HCT116 (cell line): ENCODE measurements at regions not wholly inside any gene's neighbourhood (a gene's known extent, or its start where the extent isn't known, plus 50 kb on each side); places are given as distances from the start of the nearest gene placed in this dataset.

Experiments used
- ATAC-seq: fragments of 200-7000 bp; cut with Tn5 transposase; 2 replicates; pipeline ENCODE4 v1.9.1; 2020; ENCODE audit warnings: mild to moderate bottlenecking, moderate library complexity
- BruUV-seq: library from RNA; stranded (reverse); fragments of 400-500 nt; replicated peaks from 2 replicates; lab custom pipeline; 2021; lab: Mats Ljungman, UMichigan
- CTCF ChIA-PET: fragments of 300-600 bp; sonication (Branson Sonifier 250); formaldehyde crosslinking; loops from one replicate; lab custom pipeline; 2021; ENCODE audit warnings: antibody characterized with exemption; lab: Charles Lee
- POLR2A ChIA-PET: fragments of 300-600, 350-600 bp; sonication (Branson Sonifier 250); formaldehyde crosslinking; loops from one replicate; lab custom pipeline; 2021; ENCODE audit warnings: antibody characterized with exemption; lab: Charles Lee
- RAD21 ChIA-PET, 2 experiments: fragments of 300-600 bp; sonication (Branson Sonifier 250); formaldehyde crosslinking; loops; one replicate each; lab custom pipeline; 2023; ENCODE audit warnings: low total read pairs in 2 of 2; ENCODE audit not compliant: uncharacterized antibody in 2 of 2, unreplicated experiment in 2 of 2, low non-redundant PET in 1 of 2; lab: Charles Lee
- DNase-seq: peaks from one replicate; pipeline ENCODE4 v3.0.0-alpha.2; 2010; ENCODE audit warnings: low read depth, low spot score
- H2AFZ ChIP-seq: fragments of 200-600 bp; shearing (Covaris generic), sonication (generic); 2 replicates; pipeline ENCODE4 v1.6.1; 2017; ENCODE audit warnings: low read depth, mixed run types, mixed read lengths, antibody characterized with exemption, low read length; ENCODE audit not compliant: poor library complexity, severe bottlenecking
- H3K27ac ChIP-seq: 2 replicates; pipeline ENCODE4 v1.5.1; 2012; ENCODE audit warnings: low read depth, low read length
- H3K27me3 ChIP-seq: fragments of 200-600 bp; sonication (generic); 2 replicates; pipeline ENCODE4 v1.6.1; 2016; ENCODE audit warnings: mixed run types, low read length, mixed read lengths; ENCODE audit not compliant: insufficient read depth
- H3K36me3 ChIP-seq, 2 experiments: fragments of 200-500 bp in 1 of 2; fragments of 200-600 bp in 1 of 2; sonication (Bioruptor generic) in 1 of 2; sonication (generic) in 1 of 2; 2 replicates each; pipeline versions ENCODE4 v1.5.1 to v1.6.1; 2014 to 2016; ENCODE audit warnings: low read length in 2 of 2, inconsistent platforms in 1 of 2, mixed read lengths in 1 of 2, mixed run types in 1 of 2; ENCODE audit not compliant: insufficient read depth in 2 of 2, control insufficient read depth in 1 of 2
- H3K4me1 ChIP-seq, 2 experiments: fragments of 200-600 bp in 1 of 2; sonication (generic) in 1 of 2; 2 replicates each; pipeline versions ENCODE4 v1.5.1 to v1.6.1; 2012 to 2017; ENCODE audit warnings: low read length in 2 of 2, inconsistent platforms in 1 of 2, mild to moderate bottlenecking in 1 of 2, mixed read lengths in 1 of 2, mixed run types in 1 of 2, moderate library complexity in 1 of 2; ENCODE audit not compliant: insufficient read depth in 2 of 2, control insufficient read depth in 1 of 2
- H3K4me2 ChIP-seq: fragments of 200-600 bp; sonication (generic); 2 replicates; pipeline ENCODE4 v1.6.1; 2017; ENCODE audit warnings: mixed run types, low read length, mixed read lengths
- H3K4me3 ChIP-seq, 2 experiments: fragments of 200-600 bp in 1 of 2; sonication (generic) in 1 of 2; replicated peaks in 1 of 2; 2 replicates each; pipeline ENCODE4 v1.5.1; 2011 to 2016; ENCODE audit warnings: low read length in 2 of 2, control low read depth in 1 of 2, low read depth in 1 of 2, mild to moderate bottlenecking in 1 of 2, mixed read lengths in 1 of 2, mixed run types in 1 of 2
- H3K79me2 ChIP-seq: fragments of 200-600 bp; sonication (generic); 2 replicates; pipeline ENCODE4 v1.6.1; 2017; ENCODE audit warnings: mild to moderate bottlenecking, mixed run types, low read length, moderate library complexity, mixed read lengths; ENCODE audit not compliant: insufficient read depth
- H3K9ac ChIP-seq: fragments of 200-600 bp; sonication (generic); 2 replicates; pipeline ENCODE4 v1.6.1; 2016; ENCODE audit warnings: low read length, mixed read lengths
- H3K9me2 ChIP-seq: fragments of 200-600 bp; sonication (generic), shearing (Covaris generic); 2 replicates; pipeline ENCODE4 v1.6.1; 2017; ENCODE audit warnings: mixed run types, mild to moderate bottlenecking, moderate library complexity; ENCODE audit not compliant: insufficient read depth
- H3K9me3 ChIP-seq, 2 experiments: fragments of 200-500 bp in 1 of 2; fragments of 200-600 bp in 1 of 2; sonication (Bioruptor generic) in 1 of 2; sonication (generic) in 1 of 2; 2 replicates each; pipeline ENCODE4 v1.6.1; 2014 to 2017; ENCODE audit warnings: low read length in 2 of 2, mixed read lengths in 2 of 2, inconsistent platforms in 1 of 2, low read depth in 1 of 2, mild to moderate bottlenecking in 1 of 2, mixed run types in 1 of 2, moderate library complexity in 1 of 2; ENCODE audit not compliant: control insufficient read depth in 1 of 2, insufficient read depth in 1 of 2
- H4K20me1 ChIP-seq: fragments of 200-600 bp; sonication (generic), shearing (Covaris generic); 2 replicates; pipeline ENCODE4 v1.6.1; 2017; ENCODE audit warnings: mixed run types, mild to moderate bottlenecking, moderate library complexity; ENCODE audit not compliant: insufficient read depth
- CEBPB ChIP-seq: IDR thresholded peaks from 2 replicates; pipeline ENCODE4 v1.6.1; 2012; ENCODE audit warnings: low read depth
- EGR1 ChIP-seq: IDR thresholded peaks from 2 replicates; pipeline ENCODE4 v1.6.1; 2012; ENCODE audit warnings: low read depth
- ELF1 ChIP-seq: IDR thresholded peaks from 2 replicates; pipeline ENCODE4 v1.6.1; 2012; ENCODE audit warnings: low read depth, borderline replicate concordance
- EZH2 ChIP-seq: fragments of 200-600 bp; sonication (generic); IDR thresholded peaks from 2 replicates; pipeline ENCODE4 v1.6.1; 2017; ENCODE audit warnings: antibody characterized with exemption, mixed run types
- EZH2phosphoT487 ChIP-seq: fragments of 200-600 bp; IDR thresholded peaks from 2 replicates; pipeline ENCODE4 v1.6.1; 2018; ENCODE audit warnings: antibody characterized with exemption, borderline replicate concordance
- FOSL1 ChIP-seq: IDR thresholded peaks from 2 replicates; pipeline ENCODE4 v1.6.1; 2012; ENCODE audit warnings: low read depth
- JUND ChIP-seq: IDR thresholded peaks from 2 replicates; pipeline ENCODE4 v1.6.1; 2012
- POLR2A ChIP-seq: IDR thresholded peaks from 2 replicates; pipeline ENCODE4 v1.7.0; 2011; ENCODE audit warnings: borderline replicate concordance; ENCODE audit not compliant: insufficient read depth, insufficient read length; ENCODE audit errors: extremely low read depth
- RAD21 ChIP-seq: IDR thresholded peaks from 2 replicates; pipeline ENCODE4 v1.6.1; 2012; ENCODE audit warnings: low read depth, mild to moderate bottlenecking
- SIN3A ChIP-seq: IDR thresholded peaks from 2 replicates; pipeline ENCODE4 v1.6.1; 2012; ENCODE audit warnings: low read depth
- SRF ChIP-seq: IDR thresholded peaks from 2 replicates; pipeline ENCODE4 v1.6.1; 2012; ENCODE audit warnings: low read depth
- TCF7L2 ChIP-seq: IDR thresholded peaks from 2 replicates; pipeline ENCODE4 v1.7.0; 2011; ENCODE audit warnings: borderline replicate concordance, inconsistent platforms; ENCODE audit not compliant: insufficient read depth, insufficient read length; ENCODE audit errors: extremely low read depth
- YY1 ChIP-seq: IDR thresholded peaks from 2 replicates; pipeline ENCODE4 v1.6.1; 2011; ENCODE audit warnings: low read length, low read depth, moderate library complexity, mild to moderate bottlenecking; ENCODE audit not compliant: insufficient replicate concordance; ENCODE audit errors: extremely low read depth
- ZNF274 ChIP-seq: fragments of 200-500 bp; sonication (Bioruptor generic); IDR thresholded peaks from 2 replicates; pipeline ENCODE4 v1.6.1; 2014; ENCODE audit warnings: mild to moderate bottlenecking, low read depth, low read length, inconsistent platforms
- intact Hi-C: fragments of 100-400 bp; cut with micrococcal nuclease; formaldehyde crosslinking; loops from 2 replicates; pipeline ENCODE4 v1.10.0; 2022
- TF ChIP-seq, protein P1 (sequence below): IDR thresholded peaks from 2 replicates; pipeline ENCODE4 v1.6.1; 2012; ENCODE audit warnings: low read depth
- TF ChIP-seq, protein P2 (sequence below): IDR thresholded peaks from 2 replicates; pipeline ENCODE4 v1.6.1; 2012
- TF ChIP-seq, protein P3 (sequence below): IDR thresholded peaks from 2 replicates; pipeline ENCODE4 v1.6.1; 2011; ENCODE audit warnings: mild to moderate bottlenecking, low read length, moderate library complexity; ENCODE audit not compliant: insufficient replicate concordance; ENCODE audit errors: extremely low read depth
- TF ChIP-seq, protein P4 (sequence below): IDR thresholded peaks from 2 replicates; pipeline ENCODE4 v1.6.1; 2012
- TF ChIP-seq, protein P5 (sequence below), 3 experiments: fragments of 200-600 bp in 1 of 3; sonication (generic) in 1 of 3; IDR thresholded peaks in 2 of 3; conservative IDR thresholded peaks in 1 of 3; 2 replicates each; pipeline ENCODE4 v1.5.1; 2012 to 2017; ENCODE audit warnings: low read depth in 2 of 3, low read length in 2 of 3, antibody characterized with exemption in 1 of 3, borderline replicate concordance in 1 of 3, control low read depth in 1 of 3, mild to moderate bottlenecking in 1 of 3, mixed read lengths in 1 of 3, mixed run types in 1 of 3, moderate library complexity in 1 of 3; ENCODE audit not compliant: insufficient read depth in 1 of 3

DNA sequence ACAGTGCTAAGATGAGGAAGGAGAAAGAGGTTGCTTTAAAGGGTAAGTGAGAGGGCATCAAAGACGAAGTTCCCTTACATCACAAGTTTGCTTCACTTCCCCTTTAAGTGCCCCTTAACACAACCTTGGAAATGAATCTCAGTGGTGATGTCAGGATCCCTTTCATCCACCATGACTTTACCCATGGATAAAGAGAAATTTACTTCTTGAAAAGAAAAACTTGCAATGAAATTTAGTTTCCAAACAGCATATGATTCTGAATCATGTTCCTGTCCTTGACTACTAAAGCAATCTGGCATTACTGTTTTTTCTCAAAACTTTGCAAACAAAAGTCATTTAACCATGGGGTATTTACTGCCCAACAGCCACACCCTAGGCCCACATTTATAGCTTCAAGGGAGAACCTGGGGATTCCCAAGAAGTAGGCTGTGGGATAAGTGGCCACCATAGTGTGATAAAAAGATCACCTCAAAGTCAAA is 135.9 kb downstream of the ITGB8 start:
- BruUV-seq = no TSS peak
- no peaks in the 10 kb centered on the region for H3K79me2 ChIP-seq
- CTCF ChIA-PET = no interaction called here
- no peak overlapping the region for H3K9ac ChIP-seq
- H3K27ac ChIP-seq = no peak overlapping the region
- no peak for ATAC-seq
- H3K36me3 ChIP-seq = no peaks in the 10 kb centered on the region
- H3K4me2 ChIP-seq = no peak overlapping the region
- H3K9me2 ChIP-seq = no peaks in the 10 kb centered on the region
- intact Hi-C loops = no loop called here
- H3K4me1 ChIP-seq = no peaks in the 10 kb centered on the region
- no peaks in the 10 kb centered on the region for H3K27me3 ChIP-seq
- POLR2A ChIA-PET = no interaction called here
- TF ChIP-seq ZNF274 = no peak
- TF ChIP-seq TCF7L2 = no peak
- TF ChIP-seq CEBPB = no peak
- no peak for TF ChIP-seq SIN3A
- TF ChIP-seq, protein P1, sequence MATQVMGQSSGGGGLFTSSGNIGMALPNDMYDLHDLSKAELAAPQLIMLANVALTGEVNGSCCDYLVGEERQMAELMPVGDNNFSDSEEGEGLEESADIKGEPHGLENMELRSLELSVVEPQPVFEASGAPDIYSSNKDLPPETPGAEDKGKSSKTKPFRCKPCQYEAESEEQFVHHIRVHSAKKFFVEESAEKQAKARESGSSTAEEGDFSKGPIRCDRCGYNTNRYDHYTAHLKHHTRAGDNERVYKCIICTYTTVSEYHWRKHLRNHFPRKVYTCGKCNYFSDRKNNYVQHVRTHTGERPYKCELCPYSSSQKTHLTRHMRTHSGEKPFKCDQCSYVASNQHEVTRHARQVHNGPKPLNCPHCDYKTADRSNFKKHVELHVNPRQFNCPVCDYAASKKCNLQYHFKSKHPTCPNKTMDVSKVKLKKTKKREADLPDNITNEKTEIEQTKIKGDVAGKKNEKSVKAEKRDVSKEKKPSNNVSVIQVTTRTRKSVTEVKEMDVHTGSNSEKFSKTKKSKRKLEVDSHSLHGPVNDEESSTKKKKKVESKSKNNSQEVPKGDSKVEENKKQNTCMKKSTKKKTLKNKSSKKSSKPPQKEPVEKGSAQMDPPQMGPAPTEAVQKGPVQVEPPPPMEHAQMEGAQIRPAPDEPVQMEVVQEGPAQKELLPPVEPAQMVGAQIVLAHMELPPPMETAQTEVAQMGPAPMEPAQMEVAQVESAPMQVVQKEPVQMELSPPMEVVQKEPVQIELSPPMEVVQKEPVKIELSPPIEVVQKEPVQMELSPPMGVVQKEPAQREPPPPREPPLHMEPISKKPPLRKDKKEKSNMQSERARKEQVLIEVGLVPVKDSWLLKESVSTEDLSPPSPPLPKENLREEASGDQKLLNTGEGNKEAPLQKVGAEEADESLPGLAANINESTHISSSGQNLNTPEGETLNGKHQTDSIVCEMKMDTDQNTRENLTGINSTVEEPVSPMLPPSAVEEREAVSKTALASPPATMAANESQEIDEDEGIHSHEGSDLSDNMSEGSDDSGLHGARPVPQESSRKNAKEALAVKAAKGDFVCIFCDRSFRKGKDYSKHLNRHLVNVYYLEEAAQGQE = no peak
- no peak for TF ChIP-seq POLR2A
- no peak for TF ChIP-seq ELF1
- no peak for TF ChIP-seq YY1
- no peak for TF ChIP-seq EZH2phosphoT487
- TF ChIP-seq, protein P2, sequence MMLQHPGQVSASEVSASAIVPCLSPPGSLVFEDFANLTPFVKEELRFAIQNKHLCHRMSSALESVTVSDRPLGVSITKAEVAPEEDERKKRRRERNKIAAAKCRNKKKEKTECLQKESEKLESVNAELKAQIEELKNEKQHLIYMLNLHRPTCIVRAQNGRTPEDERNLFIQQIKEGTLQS = no peak
- no peak for TF ChIP-seq FOSL1
- TF ChIP-seq, protein P3, sequence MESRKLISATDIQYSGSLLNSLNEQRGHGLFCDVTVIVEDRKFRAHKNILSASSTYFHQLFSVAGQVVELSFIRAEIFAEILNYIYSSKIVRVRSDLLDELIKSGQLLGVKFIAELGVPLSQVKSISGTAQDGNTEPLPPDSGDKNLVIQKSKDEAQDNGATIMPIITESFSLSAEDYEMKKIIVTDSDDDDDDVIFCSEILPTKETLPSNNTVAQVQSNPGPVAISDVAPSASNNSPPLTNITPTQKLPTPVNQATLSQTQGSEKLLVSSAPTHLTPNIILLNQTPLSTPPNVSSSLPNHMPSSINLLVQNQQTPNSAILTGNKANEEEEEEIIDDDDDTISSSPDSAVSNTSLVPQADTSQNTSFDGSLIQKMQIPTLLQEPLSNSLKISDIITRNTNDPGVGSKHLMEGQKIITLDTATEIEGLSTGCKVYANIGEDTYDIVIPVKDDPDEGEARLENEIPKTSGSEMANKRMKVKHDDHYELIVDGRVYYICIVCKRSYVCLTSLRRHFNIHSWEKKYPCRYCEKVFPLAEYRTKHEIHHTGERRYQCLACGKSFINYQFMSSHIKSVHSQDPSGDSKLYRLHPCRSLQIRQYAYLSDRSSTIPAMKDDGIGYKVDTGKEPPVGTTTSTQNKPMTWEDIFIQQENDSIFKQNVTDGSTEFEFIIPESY = no peak
- TF ChIP-seq EZH2 = no peak
- no peak for TF ChIP-seq SRF
- TF ChIP-seq JUND = no peak
- TF ChIP-seq, protein P4, sequence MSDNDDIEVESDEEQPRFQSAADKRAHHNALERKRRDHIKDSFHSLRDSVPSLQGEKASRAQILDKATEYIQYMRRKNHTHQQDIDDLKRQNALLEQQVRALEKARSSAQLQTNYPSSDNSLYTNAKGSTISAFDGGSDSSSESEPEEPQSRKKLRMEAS = no peak
- TF ChIP-seq EGR1 = no peak
- TF ChIP-seq, protein P5, sequence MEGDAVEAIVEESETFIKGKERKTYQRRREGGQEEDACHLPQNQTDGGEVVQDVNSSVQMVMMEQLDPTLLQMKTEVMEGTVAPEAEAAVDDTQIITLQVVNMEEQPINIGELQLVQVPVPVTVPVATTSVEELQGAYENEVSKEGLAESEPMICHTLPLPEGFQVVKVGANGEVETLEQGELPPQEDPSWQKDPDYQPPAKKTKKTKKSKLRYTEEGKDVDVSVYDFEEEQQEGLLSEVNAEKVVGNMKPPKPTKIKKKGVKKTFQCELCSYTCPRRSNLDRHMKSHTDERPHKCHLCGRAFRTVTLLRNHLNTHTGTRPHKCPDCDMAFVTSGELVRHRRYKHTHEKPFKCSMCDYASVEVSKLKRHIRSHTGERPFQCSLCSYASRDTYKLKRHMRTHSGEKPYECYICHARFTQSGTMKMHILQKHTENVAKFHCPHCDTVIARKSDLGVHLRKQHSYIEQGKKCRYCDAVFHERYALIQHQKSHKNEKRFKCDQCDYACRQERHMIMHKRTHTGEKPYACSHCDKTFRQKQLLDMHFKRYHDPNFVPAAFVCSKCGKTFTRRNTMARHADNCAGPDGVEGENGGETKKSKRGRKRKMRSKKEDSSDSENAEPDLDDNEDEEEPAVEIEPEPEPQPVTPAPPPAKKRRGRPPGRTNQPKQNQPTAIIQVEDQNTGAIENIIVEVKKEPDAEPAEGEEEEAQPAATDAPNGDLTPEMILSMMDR (IDR thresholded peaks at IDR 0.05 in 2 of 3, conservative IDR thresholded peaks at IDR 0.05 in 1 of 3; ENCODE audit: borderline replicate concordance in 1 of 3, insufficient read depth in 1 of 3, low read depth in 2 of 3, low read length in 2 of 3) = no peak
- TF ChIP-seq RAD21 = no peak
- DNase-seq = no peak
- RAD21 ChIA-PET = no interaction called here
- no peak overlapping the region for H2AFZ ChIP-seq
- no peaks in the 10 kb centered on the region for H4K20me1 ChIP-seq
- H3K4me3 ChIP-seq = no peak overlapping the region
- H3K9me3 ChIP-seq = no peaks in the 10 kb centered on the region
